ENCODE measurements at regions not wholly inside any gene's neighbourhood (a gene's known extent, or its start where the extent isn't known, plus 50 kb on each side); places are given as distances from the start of the nearest gene placed in this dataset.

DNA sequence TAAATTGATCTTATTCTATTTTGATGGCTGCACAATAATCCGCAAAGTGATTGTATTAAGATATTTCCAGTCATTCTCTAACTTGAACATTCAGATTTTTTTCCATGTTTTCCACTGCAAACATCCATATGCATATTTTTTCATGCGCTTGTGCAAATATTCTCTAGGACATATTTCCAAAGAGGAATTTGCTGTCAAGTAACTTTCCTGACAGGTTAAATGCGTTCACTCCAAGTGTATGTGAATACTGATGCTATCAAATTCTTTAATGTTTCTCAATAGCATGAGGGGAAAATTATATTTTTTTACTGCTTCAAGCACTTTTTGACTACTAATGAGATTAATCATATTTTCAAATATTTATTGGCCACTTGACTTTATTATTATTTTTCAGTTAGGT, 135.3 kb upstream of the LGR5 start:
- H3K27ac ChIP-seq, result no peak overlapping the region
- no peaks in the 10 kb centered on the region for H3K36me3 ChIP-seq
- TF ChIP-seq, protein P1, sequence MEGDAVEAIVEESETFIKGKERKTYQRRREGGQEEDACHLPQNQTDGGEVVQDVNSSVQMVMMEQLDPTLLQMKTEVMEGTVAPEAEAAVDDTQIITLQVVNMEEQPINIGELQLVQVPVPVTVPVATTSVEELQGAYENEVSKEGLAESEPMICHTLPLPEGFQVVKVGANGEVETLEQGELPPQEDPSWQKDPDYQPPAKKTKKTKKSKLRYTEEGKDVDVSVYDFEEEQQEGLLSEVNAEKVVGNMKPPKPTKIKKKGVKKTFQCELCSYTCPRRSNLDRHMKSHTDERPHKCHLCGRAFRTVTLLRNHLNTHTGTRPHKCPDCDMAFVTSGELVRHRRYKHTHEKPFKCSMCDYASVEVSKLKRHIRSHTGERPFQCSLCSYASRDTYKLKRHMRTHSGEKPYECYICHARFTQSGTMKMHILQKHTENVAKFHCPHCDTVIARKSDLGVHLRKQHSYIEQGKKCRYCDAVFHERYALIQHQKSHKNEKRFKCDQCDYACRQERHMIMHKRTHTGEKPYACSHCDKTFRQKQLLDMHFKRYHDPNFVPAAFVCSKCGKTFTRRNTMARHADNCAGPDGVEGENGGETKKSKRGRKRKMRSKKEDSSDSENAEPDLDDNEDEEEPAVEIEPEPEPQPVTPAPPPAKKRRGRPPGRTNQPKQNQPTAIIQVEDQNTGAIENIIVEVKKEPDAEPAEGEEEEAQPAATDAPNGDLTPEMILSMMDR (IDR thresholded peaks at IDR 0.05), result no peak
- no peaks in the 10 kb centered on the region for H3K27me3 ChIP-seq
- H3K4me1 ChIP-seq, result no peaks in the 10 kb centered on the region
- H3K4me3 ChIP-seq, result no peak overlapping the region
- no peak for DNase-seq
- no peak for ATAC-seq
- 91% methylated on average over 3 of the region's 3 CpGs for WGBS, 2 donors
- H3K9me3 ChIP-seq, result peaks cover 0 to 7% (median 0%) of the 10 kb centered on the region in 11 donors
- intact Hi-C loops (cut with DNase I), result no loop called here

DNA sequence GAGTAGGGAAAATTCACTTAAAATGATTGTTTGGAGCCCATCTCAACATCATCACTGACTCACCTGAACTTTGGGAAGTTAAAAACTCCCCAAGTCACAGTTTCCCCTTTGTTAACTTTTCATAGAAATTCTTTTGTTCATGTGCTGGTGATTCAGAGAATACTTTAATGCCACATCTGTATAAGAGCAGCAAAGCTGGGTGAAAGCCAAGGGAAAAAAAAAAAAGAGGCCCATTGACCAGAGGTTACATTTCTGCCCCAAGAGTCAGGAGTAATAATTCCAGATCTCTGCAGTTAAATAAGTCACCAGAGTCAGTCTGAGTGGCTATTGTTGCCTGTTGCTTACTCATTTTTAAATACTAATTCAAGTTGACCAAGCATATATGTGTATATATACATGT, 136.4 kb upstream of the LGR5 start:
- Histone ChIP-seq H3K9me3 (peaks cover 0 to 7% (median 0%) of the 10 kb centered on the region in 11 donors), H3K27me3 (no peaks in the 10 kb centered on the region), H3K4me3 (no peak overlapping the region), H3K36me3 (no peaks in the 10 kb centered on the region), H3K27ac (no peak overlapping the region), H3K4me1 (no peaks in the 10 kb centered on the region)
- intact Hi-C loops (cut with DNase I), result no loop called here
- no peak for ATAC-seq
- TF ChIP-seq, protein P1 (IDR thresholded peaks at IDR 0.05), result no peak
- no peak for DNase-seq

DNA sequence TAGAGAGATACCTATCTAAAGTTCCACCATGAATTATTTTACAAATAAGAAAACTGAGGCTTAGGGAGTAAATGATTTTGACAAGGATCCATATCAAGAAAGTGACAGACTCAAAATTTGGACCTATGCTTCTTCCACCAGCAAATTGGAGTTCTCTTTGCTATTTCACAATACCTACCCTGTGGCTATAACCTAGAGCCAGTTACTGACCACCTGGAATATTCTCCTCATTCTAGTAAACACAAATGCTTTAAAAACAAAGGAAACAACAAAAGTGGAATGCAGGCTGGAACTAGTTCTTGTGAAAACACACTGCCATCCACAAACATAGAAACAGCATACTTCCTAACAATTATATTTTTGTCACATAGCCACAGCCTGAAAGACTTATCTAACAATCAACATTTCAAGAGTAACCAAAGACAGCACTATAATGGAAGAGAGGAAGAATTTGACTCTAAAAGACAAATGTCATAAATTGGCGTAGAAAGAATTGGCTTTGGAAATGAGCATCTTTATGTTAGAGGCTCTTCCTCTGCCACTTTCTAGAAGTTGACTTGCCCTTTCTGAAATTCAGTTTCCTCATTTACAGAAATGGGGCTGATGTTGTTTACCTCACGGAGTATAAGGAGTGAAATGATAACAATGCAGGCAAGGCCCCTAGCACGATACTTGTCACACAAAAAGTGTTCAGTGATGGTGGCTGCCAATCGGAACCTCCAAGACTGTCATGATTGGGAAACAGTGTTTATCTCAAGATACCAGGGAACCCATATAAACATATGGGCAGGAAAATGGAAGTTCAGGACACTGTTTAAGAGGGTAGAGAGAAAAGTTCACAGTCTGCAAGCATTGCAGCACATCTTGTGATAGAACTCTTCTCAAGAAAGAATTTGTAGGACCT, 138.6 kb upstream of the LGR5 start:
- DNase-seq (no peak), ATAC-seq (no peak)
- H3K36me3 ChIP-seq, result no peaks in the 10 kb centered on the region
- H3K4me1 ChIP-seq, result no peaks in the 10 kb centered on the region
- intact Hi-C loops (cut with DNase I), result no loop called here
- H3K27me3 ChIP-seq, result no peaks in the 10 kb centered on the region
- peaks cover 0 to 4% (median 0%) of the 10 kb centered on the region in 11 donors for H3K9me3 ChIP-seq
- WGBS, 2 donors, result 88% methylated on average over 4 of the region's 4 CpGs
- TF ChIP-seq, protein P1 (IDR thresholded peaks at IDR 0.05), result no peak
- no peak overlapping the region for H3K4me3 ChIP-seq
- no peak overlapping the region for H3K27ac ChIP-seq

DNA sequence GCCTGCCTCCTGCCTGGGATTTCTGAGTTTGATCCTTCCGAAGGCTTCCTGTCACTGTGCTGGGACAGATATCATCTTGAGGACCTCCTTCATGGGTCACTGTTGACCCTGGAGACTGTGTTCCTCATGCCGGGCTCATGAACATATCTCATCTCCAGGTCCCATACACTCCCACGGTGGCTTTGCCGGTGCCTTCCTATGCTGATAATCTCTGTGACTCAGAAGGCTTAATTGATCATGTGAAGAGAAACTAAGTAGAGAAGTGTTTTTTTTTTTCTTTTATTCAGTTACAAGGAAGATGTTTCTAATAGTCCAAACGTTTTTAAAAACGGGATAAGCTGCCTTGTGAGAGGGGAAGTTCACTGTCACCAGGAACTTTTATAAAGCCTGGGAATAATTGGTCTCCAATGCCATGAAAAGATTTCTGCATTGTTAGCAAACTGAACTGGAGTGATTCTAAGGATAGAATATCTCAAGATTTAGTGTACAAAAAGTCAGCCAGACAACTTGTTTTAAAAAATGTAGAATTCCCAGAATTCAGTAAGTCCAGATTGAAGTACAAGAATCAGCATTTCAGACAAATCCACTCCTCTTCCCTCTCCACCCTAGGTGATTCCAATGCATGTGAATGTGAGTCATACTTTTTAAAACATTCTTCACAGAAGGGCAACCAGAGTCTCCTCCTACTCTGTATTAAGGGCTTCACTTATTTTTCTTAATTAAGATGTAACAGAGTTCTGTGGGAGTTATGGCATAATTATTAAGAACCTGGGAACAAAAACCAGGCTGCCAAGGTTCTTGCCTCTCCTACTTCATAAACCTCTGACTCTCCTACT, 139.8 kb upstream of the LGR5 start:
- Histone ChIP-seq H3K9me3 (no peaks in the 10 kb centered on the region), H3K27ac (no peak overlapping the region), H3K27me3 (no peaks in the 10 kb centered on the region), H3K36me3 (no peaks in the 10 kb centered on the region), H3K4me1 (no peaks in the 10 kb centered on the region), H3K4me3 (no peak overlapping the region)
- ATAC-seq, result no peak
- DNase-seq, result no peak
- WGBS, 2 donors, result 64 to 68% methylated on average over 6 of the region's 6 CpGs
- intact Hi-C loops (cut with DNase I), result no loop called here
- TF ChIP-seq, protein P1 (IDR thresholded peaks at IDR 0.05), result no peak
